CD4-positive, alpha-beta T cell (primary cell): ENCODE measurements at regions not wholly inside any gene's neighbourhood (a gene's known extent, or its start where the extent isn't known, plus 50 kb on each side); places are given as distances from the start of the nearest gene placed in this dataset.

Experiments
- ATAC-seq: fragments of 200-7000 bp; cut with Tn5 transposase; one replicate; pipeline ENCODE4 v1.10.0; 2022; ENCODE audit warnings: mild to moderate bottlenecking; ENCODE audit not compliant: poor library complexity
- CTCF ChIA-PET: fragments of 350-600 bp; sonication (Branson Sonifier 250); formaldehyde crosslinking; loops from one replicate; lab custom pipeline; 2021; ENCODE audit warnings: antibody characterized with exemption, inconsistent platforms; lab: Charles Lee
- POLR2A ChIA-PET: fragments of 350-600 bp; sonication (Branson Sonifier 250); formaldehyde crosslinking; loops from one replicate; lab custom pipeline; 2021; ENCODE audit warnings: antibody characterized with exemption, inconsistent platforms; lab: Charles Lee
- DNase-seq, 14 experiments: peaks; one replicate each; pipeline ENCODE4 v3.0.0-alpha.2; 2013 to 2020; ENCODE audit warnings: mixed read lengths in 2 of 14
- H3K27ac ChIP-seq, 2 donors: one replicate each; pipeline versions ENCODE4 v1.5.1 to v1.7.0; 2013; ENCODE audit warnings: low read length in 2 of 2, low read depth in 1 of 2, mild to moderate bottlenecking in 1 of 2
- H3K27me3 ChIP-seq, 2 experiments: 1 replicate in 1 of 2; 2 replicates in 1 of 2; pipeline versions ENCODE4 v1.6.1 to v1.7.0; 2013; ENCODE audit warnings: low read length in 2 of 2, control low read depth in 1 of 2, mild to moderate bottlenecking in 1 of 2, moderate library complexity in 1 of 2; ENCODE audit not compliant: insufficient read depth in 2 of 2, control insufficient read depth in 1 of 2
- H3K36me3 ChIP-seq: one replicate; pipeline ENCODE4 v1.6.1; 2013; ENCODE audit warnings: low read length, control low read depth; ENCODE audit not compliant: insufficient read depth
- H3K4me1 ChIP-seq: one replicate; pipeline ENCODE4 v1.6.1; 2013; ENCODE audit warnings: low read length, control low read depth; ENCODE audit not compliant: insufficient read depth
- H3K4me3 ChIP-seq: one replicate; pipeline ENCODE4 v1.5.1; 2013; ENCODE audit warnings: mild to moderate bottlenecking, low read length, moderate library complexity
- H3K9me3 ChIP-seq, 2 experiments: 1 replicate in 1 of 2; 2 replicates in 1 of 2; pipeline versions ENCODE4 v1.6.1 to v1.7.0; 2013; ENCODE audit warnings: low read length in 2 of 2, mild to moderate bottlenecking in 2 of 2, control low read depth in 1 of 2, moderate library complexity in 1 of 2; ENCODE audit not compliant: control insufficient read depth in 1 of 2, insufficient read depth in 1 of 2
- H3K27ac Mint-ChIP-seq: one replicate; pipeline ENCODE4 v1.8.0; 2020; ENCODE audit warnings: mixed read lengths
- H3K27me3 Mint-ChIP-seq: one replicate; pipeline ENCODE4 v1.8.0; 2021; ENCODE audit warnings: mixed read lengths
- H3K36me3 Mint-ChIP-seq: one replicate; pipeline ENCODE4 v1.8.0; 2021; ENCODE audit warnings: low read depth, mixed read lengths
- H3K4me1 Mint-ChIP-seq: one replicate; pipeline ENCODE4 v1.8.0; 2021; ENCODE audit warnings: low read depth, mixed read lengths
- H3K4me3 Mint-ChIP-seq: one replicate; pipeline ENCODE4 v1.8.0; 2020; ENCODE audit warnings: mild to moderate bottlenecking, mixed read lengths
- H3K9me3 Mint-ChIP-seq: one replicate; pipeline ENCODE4 v1.8.0; 2020; ENCODE audit warnings: mixed read lengths
- CTCF ChIP-seq: fragments of 200-600 bp; IDR thresholded peaks from one replicate; pipeline ENCODE4 v1.8.0; 2022; ENCODE audit warnings: antibody characterized with exemption, mild to moderate bottlenecking
- intact Hi-C, 2 experiments: fragments of 100-400 bp; cut with DNase I in 1 of 2; cut with micrococcal nuclease in 1 of 2; formaldehyde crosslinking; loops; one replicate each; pipeline versions ENCODE4 v1.15.1 to v1.9.0; 2023 to 2025; cut with DNase I, micrococcal nuclease

- intact Hi-C loops, result no loop called here
- DNase-seq, result no peak
- no peak overlapping the region for H3K27ac Mint-ChIP-seq
- H3K4me1 ChIP-seq, result no peaks in the 10 kb centered on the region
- no peaks in the 10 kb centered on the region for H3K27me3 ChIP-seq
- no peak for TF ChIP-seq CTCF
- POLR2A ChIA-PET, result no interaction called here
- no peaks in the 10 kb centered on the region for H3K9me3 Mint-ChIP-seq
- no peaks in the 10 kb centered on the region for H3K36me3 Mint-ChIP-seq
- H3K4me1 Mint-ChIP-seq, result no peaks in the 10 kb centered on the region
- H3K36me3 ChIP-seq, result no peaks in the 10 kb centered on the region
- no peaks in the 10 kb centered on the region for H3K9me3 ChIP-seq
- H3K27me3 Mint-ChIP-seq, result peaks cover 5% of the 10 kb centered on the region
- CTCF ChIA-PET, result no interaction called here
- H3K4me3 Mint-ChIP-seq, result no peak overlapping the region
- no peak overlapping the region for H3K27ac ChIP-seq
- ATAC-seq, result no peak
- no peak overlapping the region for H3K4me3 ChIP-seq
Measured at GRCh38 chr2:121837591-121837990, 82.1 kb downstream of the TSN start.

DNA sequence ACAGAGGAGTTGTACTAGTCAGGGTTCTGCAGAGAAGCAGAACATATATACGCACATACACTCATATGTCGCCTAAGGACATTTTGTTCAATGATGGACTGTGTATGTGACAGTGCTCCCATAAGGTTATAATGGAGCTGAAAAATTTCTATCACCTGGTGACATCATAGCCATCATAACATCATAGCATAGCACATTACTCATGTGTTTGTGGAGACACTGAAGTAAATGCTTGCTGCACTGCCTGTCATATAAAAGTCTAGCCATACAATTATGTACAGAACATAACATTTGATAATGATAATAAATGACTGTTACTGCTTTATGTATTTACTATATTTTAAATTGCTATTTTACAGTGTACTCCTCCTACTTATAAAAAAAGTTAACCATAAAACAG is 83.1 kb downstream of the TSN start:
- Histone ChIP-seq H3K4me3 (no peak overlapping the region), H3K27me3 (no peaks in the 10 kb centered on the region), H3K36me3 (no peaks in the 10 kb centered on the region), H3K4me1 (no peaks in the 10 kb centered on the region), H3K27ac (no peak overlapping the region), H3K9me3 (no peaks in the 10 kb centered on the region)
- ChIA-PET POLR2A (no interaction called here), CTCF (no interaction called here)
- Mint-ChIP-seq H3K4me1 (no peaks in the 10 kb centered on the region), H3K27me3 (peaks cover 5% of the 10 kb centered on the region), H3K27ac (no peak overlapping the region), H3K9me3 (no peaks in the 10 kb centered on the region), H3K4me3 (no peak overlapping the region), H3K36me3 (no peaks in the 10 kb centered on the region)
- TF ChIP-seq CTCF, result no peak
- intact Hi-C loops, result no loop called here
- ATAC-seq, result no peak
- no peak for DNase-seq

GRCh38 chr2:121839584-121839983 is 84.1 kb downstream of the TSN start:
- H3K4me3 Mint-ChIP-seq, result no peak overlapping the region
- H3K27ac ChIP-seq, result no peak overlapping the region
- no peaks in the 10 kb centered on the region for H3K9me3 Mint-ChIP-seq
- DNase-seq (no peak), ATAC-seq (no peak)
- H3K36me3 Mint-ChIP-seq, result no peaks in the 10 kb centered on the region
- ChIA-PET POLR2A (no interaction called here), CTCF (no interaction called here)
- no peak overlapping the region for H3K27ac Mint-ChIP-seq
- peaks cover 5% of the 10 kb centered on the region for H3K27me3 Mint-ChIP-seq
- intact Hi-C loops, result no loop called here
- H3K4me3 ChIP-seq, result no peak overlapping the region
- H3K9me3 ChIP-seq, result no peaks in the 10 kb centered on the region
- no peaks in the 10 kb centered on the region for H3K4me1 ChIP-seq
- no peaks in the 10 kb centered on the region for H3K36me3 ChIP-seq
- TF ChIP-seq CTCF, result no peak
- no peaks in the 10 kb centered on the region for H3K4me1 Mint-ChIP-seq
- no peaks in the 10 kb centered on the region for H3K27me3 ChIP-seq
